HG03432 (cell line): ENCODE measurements at regions not wholly inside any gene's neighbourhood (a gene's known extent, or its start where the extent isn't known, plus 50 kb on each side); places are given as distances from the start of the nearest gene placed in this dataset.

Source experiments
- ATAC-seq: cut with Tn5 transposase; IDR thresholded peaks from one replicate; pipeline ENCODE4 v1.9.1; 2021; ENCODE audit warnings: mild to moderate bottlenecking, moderate library complexity; ENCODE audit not compliant: unreplicated experiment

GRCh38 chr5:113792806-113793205 lies 279.3 kb downstream of the YTHDC2 start:
- no peak for ATAC-seq

GRCh38 chr5:113794981-113795380 lies 281.5 kb downstream of the YTHDC2 start:
- ATAC-seq: no peak

- ATAC-seq: no peak
Observed at GRCh38 chr5:113800686-113801085, 287.2 kb downstream of the YTHDC2 start.

GRCh38 chr5:113804264-113804663 lies 290.8 kb downstream of the YTHDC2 start:
- ATAC-seq: no peak

- no peak for ATAC-seq
Observed at GRCh38 chr5:113804943-113805342, 291.4 kb downstream of the YTHDC2 start.

GRCh38 chr5:113806250-113806649 lies 292.8 kb downstream of the YTHDC2 start:
- ATAC-seq: no peak

GRCh38 chr5:113806904-113807303 lies 293.4 kb downstream of the YTHDC2 start:
- no peak for ATAC-seq

GRCh38 chr5:113807427-113807991 lies 294.0 kb downstream of the YTHDC2 start:
- no peak for ATAC-seq

GRCh38 chr5:113808956-113809355 lies 295.5 kb downstream of the YTHDC2 start:
- no peak for ATAC-seq

- no peak for ATAC-seq
Observed at GRCh38 chr5:113809626-113810025, 296.1 kb downstream of the YTHDC2 start.

- ATAC-seq: no peak
Observed at GRCh38 chr5:113813466-113813865, 300.0 kb downstream of the YTHDC2 start.

- ATAC-seq: no peak
Observed at GRCh38 chr5:113817683-113818082, 304.2 kb downstream of the YTHDC2 start.

- no peak for ATAC-seq
Observed at GRCh38 chr5:113823696-113824095, 310.2 kb downstream of the YTHDC2 start.

GRCh38 chr5:113824307-113824706 lies 310.8 kb downstream of the YTHDC2 start:
- no peak for ATAC-seq

GRCh38 chr5:113825176-113825575 lies 311.7 kb downstream of the YTHDC2 start:
- ATAC-seq: no peak

GRCh38 chr5:113846941-113847340 lies 333.4 kb downstream of the YTHDC2 start:
- no peak for ATAC-seq

GRCh38 chr5:113864437-113864836 lies 350.9 kb downstream of the YTHDC2 start:
- ATAC-seq: no peak

GRCh38 chr5:113866763-113867162 lies 353.3 kb downstream of the YTHDC2 start:
- ATAC-seq: no peak

- ATAC-seq: no peak
Observed at GRCh38 chr5:113869611-113870010, 356.1 kb downstream of the YTHDC2 start.

GRCh38 chr5:113871972-113872371 lies 358.5 kb downstream of the YTHDC2 start:
- no peak for ATAC-seq

GRCh38 chr5:113875096-113875495 lies 361.6 kb downstream of the YTHDC2 start:
- no peak for ATAC-seq

GRCh38 chr5:113891491-113891890 lies 378.0 kb downstream of the YTHDC2 start:
- no peak for ATAC-seq

- ATAC-seq: no peak
Observed at GRCh38 chr5:113896789-113897188, 383.3 kb downstream of the YTHDC2 start.
